G401.6 (cell line): ENCODE measurements at regions not wholly inside any gene's neighbourhood (a gene's known extent, or its start where the extent isn't known, plus 50 kb on each side); places are given as distances from the start of the nearest gene placed in this dataset.
"Not testable (repeated sequence)": the region's sequence is repeated elsewhere in the genome, so short reads cannot be mapped to it uniquely, and the experiment has no call there.

Experiments
- FAIRE-seq: peaks from 2 replicates; lab custom pipeline; 2012; peaks lifted over from hg19 to GRCh38; lab: Jason Lieb, UNC

GRCh38 chr9:102362470-102363132, 624.2 kb upstream of the GRIN3A start:
- no peak for FAIRE-seq

GRCh38 chr9:102360846-102361245, 622.4 kb upstream of the GRIN3A start:
- FAIRE-seq, result no peak

GRCh38 chr9:102355982-102356381, 617.5 kb upstream of the GRIN3A start:
- FAIRE-seq, result no peak

GRCh38 chr9:102354041-102354440, 615.6 kb upstream of the GRIN3A start:
- FAIRE-seq, result no peak

GRCh38 chr9:102337471-102337870, 599.0 kb upstream of the GRIN3A start:
- not testable (repeated sequence) for FAIRE-seq

GRCh38 chr9:102309379-102309778, 570.9 kb upstream of the GRIN3A start:
- no peak for FAIRE-seq

GRCh38 chr9:102295188-102295587, 556.7 kb upstream of the GRIN3A start:
- FAIRE-seq, result no peak

- FAIRE-seq, result no peak
These were observed 535.5 kb upstream of the GRIN3A start for GRCh38 chr9:102273952-102274351.

GRCh38 chr9:102253099-102253498, 514.7 kb upstream of the GRIN3A start:
- FAIRE-seq, result no peak

- FAIRE-seq, result no peak
These were observed 506.5 kb upstream of the GRIN3A start for GRCh38 chr9:102244916-102245315.

GRCh38 chr9:102237520-102237919, 499.1 kb upstream of the GRIN3A start:
- no peak for FAIRE-seq

GRCh38 chr9:102237094-102237493, 498.6 kb upstream of the GRIN3A start:
- no peak for FAIRE-seq

GRCh38 chr9:102227416-102227815, 489.0 kb upstream of the GRIN3A start:
- not testable (repeated sequence) for FAIRE-seq

- no peak for FAIRE-seq
These were observed 487.5 kb upstream of the GRIN3A start for GRCh38 chr9:102225841-102226441.

GRCh38 chr9:102223320-102224136, 485.1 kb upstream of the GRIN3A start:
- not testable (repeated sequence) for FAIRE-seq

- no peak for FAIRE-seq
These were observed 470.7 kb upstream of the GRIN3A start for GRCh38 chr9:102209176-102209575.

GRCh38 chr9:102206432-102206831, 468.0 kb upstream of the GRIN3A start:
- no peak for FAIRE-seq

- no peak for FAIRE-seq
These were observed 466.8 kb upstream of the GRIN3A start for GRCh38 chr9:102205251-102205650.

GRCh38 chr9:102202126-102202525, 463.7 kb upstream of the GRIN3A start:
- no peak for FAIRE-seq

GRCh38 chr9:102185962-102186361, 447.5 kb upstream of the GRIN3A start:
- no peak for FAIRE-seq

- no peak for FAIRE-seq
These were observed 446.9 kb upstream of the GRIN3A start for GRCh38 chr9:102185371-102185770.

GRCh38 chr9:102178811-102179210, 440.4 kb upstream of the GRIN3A start:
- no peak for FAIRE-seq

- FAIRE-seq, result not testable (repeated sequence)
These were observed 435.8 kb upstream of the GRIN3A start for GRCh38 chr9:102174202-102174601.
